Left colon (tissue), 2 donors: ENCODE measurements at regions not wholly inside any gene's neighbourhood (a gene's known extent, or its start where the extent isn't known, plus 50 kb on each side); places are given as distances from the start of the nearest gene placed in this dataset.
"Not testable (repeated sequence)": the region's sequence is repeated elsewhere in the genome, so short reads cannot be mapped to it uniquely, and the experiment has no call there.

Experiments used
- ATAC-seq: fragments of 200-7000 bp; cut with Tn5 transposase; one replicate; pipeline ENCODE4 v1.9.1; 2020; ENCODE audit warnings: mild to moderate bottlenecking, moderate library complexity
- DNase-seq, 2 donors: peaks; one replicate each; pipeline ENCODE4 v3.0.0-alpha.2; 2020
- intact Hi-C, 2 donors: fragments of 100-400 bp; cut with DNase I in 1 of 2; cut with micrococcal nuclease in 1 of 2; formaldehyde crosslinking; loops; one replicate each; pipeline versions ENCODE4 v1.11.2 to v1.14.0; 2022; cut with DNase I, micrococcal nuclease
- donor health status: DM: no; HTN: no; CAD: no.
- donor health status: DM: yes; HTN: yes; CAD: no.

DNA sequence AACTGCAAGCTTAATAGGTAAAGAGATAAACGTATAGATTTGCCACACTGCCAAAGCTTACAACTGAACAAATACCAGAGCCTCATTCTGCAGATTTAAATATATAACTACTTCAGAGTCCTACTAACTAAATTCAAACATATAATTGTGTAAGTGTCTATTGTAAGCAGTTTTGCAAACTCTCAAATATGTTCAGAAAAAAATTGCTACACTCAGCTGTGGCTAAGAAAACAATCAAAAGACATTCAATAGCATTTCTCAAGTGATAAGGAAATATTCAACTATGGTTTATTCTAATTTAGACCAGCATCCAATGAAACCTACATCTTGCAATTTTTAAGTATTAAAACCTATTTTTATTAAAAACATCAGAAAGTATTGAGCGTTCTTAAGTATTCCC lies 202.4 kb downstream of the KCTD12 start:
- ATAC-seq = no peak
- no peak for DNase-seq
- intact Hi-C loops = no loop called here

DNA sequence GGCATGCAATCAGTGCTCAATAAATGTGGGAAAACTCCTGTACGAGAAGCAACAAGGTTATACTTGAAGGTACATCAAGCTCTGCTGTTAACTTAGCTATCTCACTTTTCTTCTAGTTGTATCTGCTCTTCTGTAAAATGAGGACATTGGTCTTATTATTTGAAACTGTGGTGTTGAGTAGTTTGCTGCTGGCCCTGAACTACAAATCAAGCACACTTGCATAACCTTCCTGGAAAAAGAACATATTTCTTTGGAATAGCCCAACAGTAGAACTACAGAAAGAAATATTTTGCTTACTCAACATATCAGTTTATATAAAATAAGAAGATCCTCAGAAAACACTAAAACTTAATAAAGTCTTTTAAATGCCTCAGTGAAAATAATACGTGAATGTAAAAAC lies 203.0 kb downstream of the KCTD12 start:
- intact Hi-C loops = no loop called here
- no peak for ATAC-seq

DNA sequence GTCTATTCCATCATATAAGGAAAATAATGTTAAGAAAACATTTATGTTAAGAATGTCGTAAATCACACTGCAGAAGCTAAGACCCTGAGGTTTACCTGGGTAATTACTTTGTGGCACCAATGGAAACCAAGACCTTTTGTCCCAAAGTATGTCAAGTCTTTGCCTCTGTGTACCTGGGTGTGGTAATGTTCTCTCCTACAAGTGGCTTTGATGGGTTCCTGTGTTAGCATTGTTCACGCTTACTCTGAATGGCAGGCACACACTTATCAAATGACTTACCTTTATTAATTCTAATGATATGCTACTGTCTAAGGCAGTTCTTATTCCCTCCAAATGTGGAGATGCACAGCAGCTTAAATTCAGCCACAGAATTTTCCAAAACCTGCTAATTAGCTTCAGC lies 206.1 kb downstream of the KCTD12 start:
- ATAC-seq = no peak
- no peak for DNase-seq
- intact Hi-C loops = no loop called here

More for the DNA sequence above, 203.0 kb downstream of the KCTD12 start:
- DNase-seq = no peak

DNA sequence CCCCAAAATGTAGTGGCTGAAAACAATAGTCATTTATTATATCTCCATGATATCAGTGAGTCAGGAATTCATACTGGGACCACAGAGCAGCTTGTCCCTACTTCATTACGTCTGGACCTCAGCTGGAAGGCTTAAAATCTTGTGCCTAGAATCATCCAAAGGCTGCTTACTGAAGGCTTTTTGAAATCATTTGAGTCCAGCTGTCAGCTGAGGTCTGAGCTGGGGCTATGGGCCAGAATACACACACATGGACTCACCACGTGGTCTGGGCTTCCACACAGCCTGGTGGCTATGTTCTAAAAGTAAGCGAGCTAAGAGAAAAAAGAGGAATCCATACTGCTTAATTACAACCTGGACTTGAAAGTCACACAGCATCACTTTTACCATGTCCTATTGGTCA lies 209.2 kb downstream of the KCTD12 start:
- intact Hi-C loops = no loop called here
- DNase-seq (no peak), ATAC-seq (no peak)

DNA sequence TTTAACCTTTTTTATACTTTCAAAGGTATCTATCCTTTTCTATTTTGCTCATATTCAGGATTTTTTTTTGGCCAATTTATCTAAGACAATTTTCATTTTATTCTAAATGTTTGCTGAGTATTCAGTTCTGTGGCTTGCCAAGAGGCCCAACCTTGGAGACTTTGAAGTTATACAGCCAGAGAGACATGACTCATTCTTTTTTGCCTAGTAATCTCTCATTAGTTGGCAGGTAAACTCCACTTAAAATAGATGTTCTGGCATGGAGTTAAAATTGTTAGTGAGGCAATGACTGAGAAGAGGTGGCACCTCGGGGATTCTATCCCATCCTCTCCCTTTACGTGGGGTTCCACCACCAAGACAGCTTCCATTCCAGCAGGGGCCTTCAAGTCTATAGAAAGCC lies 213.8 kb downstream of the KCTD12 start:
- ATAC-seq = no peak
- intact Hi-C loops = no loop called here
- no peak for DNase-seq

DNA sequence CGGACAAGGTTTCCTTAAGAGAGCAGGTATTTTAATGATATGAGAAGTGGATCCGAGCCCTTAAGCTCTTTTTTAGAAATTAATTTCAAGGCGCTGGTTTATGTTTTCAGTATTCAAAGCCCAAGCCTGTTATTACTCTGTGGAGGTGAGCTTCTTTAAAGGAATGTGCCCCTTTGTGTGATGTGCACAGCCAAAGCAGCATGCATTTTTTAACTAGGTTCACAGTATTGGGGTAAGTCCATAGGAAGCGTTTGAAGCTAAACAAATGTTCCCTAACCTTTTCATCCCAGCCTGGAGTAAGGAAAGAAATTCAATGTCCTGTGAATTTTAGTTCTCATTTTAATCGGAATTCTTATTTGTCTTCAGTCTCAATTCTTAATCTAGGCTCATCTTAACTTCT lies 217.5 kb downstream of the KCTD12 start:
- intact Hi-C loops = loop anchor here in 1 of 2 donors (5.0 kb wide), 1 partner anchor 234 kb away; no protein-coding TSS in a partner anchor
- DNase-seq (no peak), ATAC-seq (no peak)

DNA sequence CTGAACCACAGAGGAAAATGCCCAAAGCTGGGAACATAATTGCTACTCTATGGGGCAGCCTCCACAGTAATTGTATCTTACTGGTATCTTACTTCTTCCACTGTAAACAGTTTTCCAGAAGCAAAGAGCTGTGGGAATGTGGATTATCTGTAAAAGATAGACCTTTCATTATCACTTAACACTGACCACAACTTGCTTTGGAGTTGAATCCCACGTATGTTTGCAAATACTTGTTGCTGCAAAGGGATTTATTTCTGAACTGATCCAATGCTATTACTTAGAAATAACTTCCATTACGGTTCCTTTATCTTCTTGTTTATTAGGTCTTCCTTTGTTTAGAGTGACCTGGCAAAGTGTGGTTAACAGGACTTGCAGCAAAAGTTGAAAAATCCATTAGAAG lies 218.1 kb downstream of the KCTD12 start:
- intact Hi-C loops = loop anchor here in 1 of 2 donors (5.0 kb wide), 1 partner anchor 234 kb away; no protein-coding TSS in a partner anchor
- no peak for ATAC-seq

DNA sequence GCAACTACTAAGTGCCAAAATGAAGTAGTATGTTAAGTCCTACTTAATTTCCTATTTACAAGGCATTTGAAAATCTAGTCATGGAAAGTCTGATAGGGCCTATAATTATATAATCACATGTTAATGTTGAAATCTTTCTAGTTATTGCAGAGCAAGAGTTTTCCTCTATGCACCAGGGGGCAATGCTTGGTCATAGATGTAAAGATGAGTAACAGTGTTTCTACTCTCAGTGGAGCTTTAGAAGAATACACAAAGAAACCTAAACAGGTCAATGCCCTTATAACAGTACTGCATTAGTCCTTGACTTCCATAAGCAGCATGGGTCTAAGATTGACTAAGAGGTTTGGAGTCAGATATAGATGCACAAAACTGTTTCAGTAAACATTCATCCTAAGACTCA lies 218.7 kb downstream of the KCTD12 start:
- ATAC-seq (peak; percentile 57), DNase-seq (no peak)
- intact Hi-C loops = loop anchor here in 1 of 2 donors (5.0 kb wide), 1 partner anchor 235 kb away; no protein-coding TSS in a partner anchor

More for the DNA sequence above, 218.1 kb downstream of the KCTD12 start:
- DNase-seq = no peak

DNA sequence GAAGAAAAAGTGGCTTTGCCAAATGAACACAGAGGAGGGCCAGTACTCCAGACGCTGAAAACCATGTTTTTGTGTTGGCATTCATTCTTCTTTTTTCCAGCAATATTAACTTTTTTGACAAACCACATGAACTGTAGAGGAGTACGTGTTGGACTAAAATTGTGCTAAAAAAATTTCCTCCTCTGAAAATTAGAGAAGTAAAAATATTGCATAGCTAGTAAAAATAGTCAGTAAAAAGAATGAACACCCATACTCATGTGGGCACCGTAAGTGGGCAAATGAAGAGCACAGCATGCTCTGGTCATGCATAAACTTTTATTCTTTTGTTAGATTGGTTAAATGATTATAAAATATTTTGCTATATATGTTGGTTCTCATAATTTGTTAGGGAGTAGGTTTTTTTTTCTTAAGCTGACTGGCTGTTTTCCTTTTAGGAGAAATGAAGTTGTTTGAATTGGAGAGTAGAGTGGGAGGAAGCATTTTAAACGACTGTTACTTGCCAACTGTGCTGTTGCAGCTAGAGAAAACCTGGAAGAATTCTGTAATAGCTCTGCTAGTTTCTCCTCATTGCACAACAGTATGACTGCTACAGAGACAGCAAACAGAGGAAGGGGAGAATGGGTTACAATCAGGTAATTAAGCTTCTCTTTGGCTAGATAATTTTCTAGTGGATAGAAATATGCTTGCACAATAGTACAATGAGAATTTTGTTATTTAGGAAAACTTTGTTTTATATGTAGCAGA lies 222.4 kb downstream of the KCTD12 start:
- intact Hi-C loops = no loop called here
- ATAC-seq (no peak), DNase-seq (no peak)

DNA sequence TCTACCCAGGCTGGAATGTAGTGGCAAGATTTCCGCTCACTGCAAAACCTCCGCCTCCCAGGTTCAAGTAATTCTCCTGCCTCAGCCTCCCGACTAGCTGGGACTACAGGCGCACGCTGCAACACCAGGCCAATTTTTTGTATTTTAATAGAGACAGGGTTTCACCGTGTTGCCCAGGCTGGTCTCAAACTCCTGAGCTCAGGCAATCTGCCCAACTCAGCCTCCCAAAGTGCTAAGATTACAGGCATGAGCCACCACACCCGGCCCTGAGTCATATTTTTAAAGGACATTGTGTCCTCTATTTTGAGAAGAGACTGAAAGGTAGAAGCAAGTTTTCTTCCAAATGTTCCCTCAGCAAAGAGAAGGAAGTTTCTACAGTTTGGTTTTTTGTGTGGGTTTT lies 227.1 kb downstream of the KCTD12 start:
- DNase-seq, intact Hi-C loops, ATAC-seq: not testable (repeated sequence)

DNA sequence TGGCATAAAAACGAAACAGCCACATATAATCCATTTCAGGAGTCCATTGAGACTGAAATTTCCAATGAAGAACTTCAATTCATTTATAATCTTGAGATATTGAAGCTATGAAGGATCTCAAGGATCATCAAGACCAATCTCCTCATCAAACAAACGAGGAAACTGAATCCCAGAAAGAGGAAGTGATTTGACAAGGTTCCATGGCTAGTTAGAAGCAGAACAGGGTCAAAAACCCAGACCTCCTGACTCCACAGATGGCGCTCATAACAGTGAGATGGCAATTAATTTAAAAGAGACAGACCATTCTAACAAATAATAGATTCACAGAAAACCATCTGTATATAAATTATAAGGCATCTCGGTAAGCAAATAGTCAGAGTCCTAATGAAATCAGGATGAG lies 229.7 kb downstream of the KCTD12 start:
- intact Hi-C loops = no loop called here
- ATAC-seq (no peak), DNase-seq (no peak)

DNA sequence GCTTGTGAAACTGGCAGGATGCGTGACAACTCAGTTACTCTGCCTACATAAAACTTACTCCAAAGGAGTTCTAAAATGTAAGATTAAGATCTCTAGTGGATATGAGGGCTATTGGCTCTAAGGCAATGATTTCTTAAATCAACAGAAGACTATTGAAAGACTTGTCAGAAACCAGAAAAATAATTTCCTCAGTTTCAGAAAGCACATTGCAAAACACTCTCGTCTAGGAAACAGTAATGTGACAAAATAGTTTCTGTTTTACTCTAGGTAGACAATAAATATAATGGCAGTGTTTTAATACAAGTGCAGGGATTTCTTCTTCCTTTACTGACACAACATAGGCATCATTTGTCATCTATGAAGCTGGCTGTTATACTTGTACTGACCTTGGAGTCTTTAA lies 230.1 kb downstream of the KCTD12 start:
- no peak for DNase-seq
- intact Hi-C loops = no loop called here
- ATAC-seq = no peak

DNA sequence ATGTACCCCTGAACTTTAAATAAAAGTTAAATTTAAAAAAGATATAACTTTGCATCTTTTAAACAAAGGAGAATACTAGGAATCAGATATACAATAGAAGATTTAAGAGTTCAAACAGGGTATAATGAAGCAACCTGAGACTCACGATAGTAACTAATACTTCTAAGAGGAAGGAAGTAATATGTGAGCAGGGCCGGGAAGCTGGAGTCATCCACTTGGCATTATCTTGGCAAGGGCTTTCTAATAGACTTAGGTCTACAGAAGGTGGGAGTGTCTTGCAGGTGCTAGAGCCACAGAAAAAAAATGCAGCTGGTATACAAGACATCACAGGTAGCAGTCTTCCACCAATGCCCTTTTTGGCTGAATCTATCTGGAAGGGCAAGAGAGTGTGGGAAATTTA lies 231.9 kb downstream of the KCTD12 start:
- ATAC-seq = no peak
- intact Hi-C loops = no loop called here

DNA sequence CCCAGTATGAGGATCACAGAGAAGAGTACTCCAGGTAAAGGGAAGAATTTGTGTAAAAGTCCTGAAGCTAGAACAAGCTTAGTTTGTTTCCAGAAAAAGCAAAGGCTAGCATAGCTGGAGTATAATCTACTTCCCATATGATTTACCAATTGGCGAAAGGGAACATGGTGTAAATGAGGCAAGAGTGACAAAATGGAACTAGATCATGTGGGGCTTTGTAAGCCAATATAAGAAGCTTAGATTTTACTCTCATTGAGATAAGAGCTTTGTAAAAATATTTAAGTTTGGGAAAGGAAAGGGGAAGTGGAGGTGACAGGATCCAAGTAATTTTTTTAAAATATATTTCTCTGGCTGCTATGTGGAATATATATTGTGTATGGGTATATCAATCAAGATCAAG lies 234.9 kb downstream of the KCTD12 start:
- ATAC-seq (no peak), DNase-seq (no peak)
- intact Hi-C loops = no loop called here

More for the DNA sequence above, 231.9 kb downstream of the KCTD12 start:
- DNase-seq = no peak

DNA sequence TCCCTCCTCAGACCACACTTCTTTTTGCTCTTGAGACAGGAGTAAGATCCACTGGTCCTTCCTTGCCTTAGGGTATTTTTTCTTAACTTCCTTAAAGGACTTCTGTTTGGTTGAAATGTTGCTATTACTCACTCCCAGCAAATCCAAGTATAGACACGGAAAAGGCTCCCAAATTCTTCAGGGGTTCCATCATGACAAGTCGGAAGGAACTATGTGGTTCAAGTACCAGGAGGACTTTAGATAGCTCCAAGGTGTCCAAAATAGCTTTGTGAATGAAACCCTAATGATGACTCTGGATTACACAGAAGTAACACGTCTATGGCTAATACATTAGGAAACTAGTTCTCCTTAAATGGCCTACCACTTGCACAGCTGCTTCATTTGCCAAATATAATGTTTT lies 238.7 kb downstream of the KCTD12 start:
- ATAC-seq (no peak), DNase-seq (no peak)
- intact Hi-C loops = no loop called here

DNA sequence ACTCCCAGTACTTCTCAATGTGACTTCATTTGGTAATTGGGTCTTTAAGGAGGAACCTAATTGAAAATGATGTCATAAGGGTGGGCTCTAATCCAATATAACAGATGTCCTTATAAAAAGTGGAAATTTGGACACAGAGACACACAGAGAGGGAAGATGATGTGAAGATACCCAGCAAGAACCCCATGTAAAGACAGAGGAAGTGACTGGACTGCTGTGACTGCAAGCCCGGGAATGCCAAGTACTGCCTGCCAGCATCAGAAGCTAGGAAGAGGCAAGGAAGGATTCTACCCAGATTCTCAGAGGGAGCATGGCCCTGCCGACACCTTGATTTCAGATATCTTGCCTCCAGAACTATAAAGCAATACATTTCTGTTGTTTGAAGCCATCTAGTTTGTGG lies 239.3 kb downstream of the KCTD12 start:
- no peak for ATAC-seq
- no peak for DNase-seq
- intact Hi-C loops = no loop called here

DNA sequence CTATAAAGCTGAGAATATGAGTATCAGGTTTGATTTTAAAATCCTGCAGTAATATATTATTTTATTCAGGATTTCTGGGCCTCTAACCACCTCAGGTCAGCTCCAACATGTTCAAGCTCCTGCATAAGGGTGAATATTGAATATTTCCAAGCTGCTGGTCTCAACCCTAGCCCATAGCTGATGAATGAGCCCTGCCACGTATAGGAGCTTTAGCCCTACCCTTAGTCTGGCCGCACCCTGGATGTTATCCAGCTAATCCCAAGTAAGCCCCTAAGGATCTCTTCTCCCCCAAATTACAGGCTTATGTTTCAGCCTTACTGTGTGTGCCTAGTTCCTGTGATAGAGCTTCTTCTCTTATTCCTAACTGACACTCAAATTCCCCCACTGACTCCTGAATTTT lies 240.6 kb downstream of the KCTD12 start:
- ATAC-seq (no peak), DNase-seq (no peak)
- intact Hi-C loops = no loop called here

DNA sequence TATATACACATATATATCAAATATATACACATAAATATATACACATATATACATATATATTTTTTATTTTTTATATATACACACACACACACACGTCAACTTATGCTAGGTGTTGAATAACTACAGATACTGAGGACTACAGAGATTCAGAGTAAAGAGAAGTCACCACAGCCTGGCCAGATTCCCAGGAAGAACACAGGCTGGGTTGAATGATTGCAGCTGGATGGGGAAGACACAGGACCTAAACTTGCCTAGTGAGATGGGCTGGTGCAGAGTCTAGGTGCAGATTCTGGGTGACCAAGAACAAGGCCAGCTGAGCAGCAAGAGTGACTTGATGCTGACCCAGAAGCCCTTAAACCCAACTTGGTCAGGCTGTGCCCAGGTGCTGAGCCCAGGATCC lies 241.3 kb downstream of the KCTD12 start:
- intact Hi-C loops = no loop called here
- ATAC-seq (no peak), DNase-seq (no peak)

DNA sequence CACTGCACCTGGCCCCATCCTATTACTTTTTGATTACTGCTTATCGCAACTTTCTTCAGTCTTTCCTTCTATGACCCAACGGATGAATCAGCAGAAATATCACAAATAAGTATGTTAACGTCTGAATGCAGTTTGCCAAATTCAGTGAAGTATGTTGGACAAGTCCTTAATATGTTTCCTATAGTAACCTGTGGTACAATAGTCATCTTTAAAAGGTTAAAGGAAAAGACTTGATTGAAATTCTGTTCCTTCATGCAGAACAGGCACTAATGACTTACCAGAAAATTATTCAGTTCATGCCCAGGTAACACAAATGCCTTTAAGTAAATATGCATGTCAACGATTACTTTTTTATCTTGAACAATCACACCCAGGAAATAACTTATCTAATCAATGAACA lies 242.6 kb downstream of the KCTD12 start:
- intact Hi-C loops = no loop called here
- ATAC-seq = no peak

DNA sequence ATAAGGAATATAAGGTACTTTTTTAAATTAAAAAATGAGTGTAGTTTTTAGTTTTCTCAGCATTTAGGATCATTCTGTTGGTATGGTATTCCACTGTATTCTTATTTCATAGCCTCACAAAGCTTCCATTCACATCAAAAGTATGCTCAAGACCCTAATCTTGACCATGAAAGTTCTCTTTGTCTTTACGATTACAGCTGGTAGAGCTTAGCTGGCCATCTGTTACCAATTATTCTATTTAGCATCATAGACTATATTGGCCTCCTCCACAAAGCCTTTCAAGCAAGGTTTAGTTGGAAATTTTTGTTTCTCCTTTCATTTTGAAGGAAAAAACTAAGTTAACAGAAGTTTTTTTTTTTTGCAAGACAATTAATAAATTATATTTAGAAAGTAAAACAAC lies 245.1 kb downstream of the KCTD12 start:
- ATAC-seq (no peak), DNase-seq (no peak)
- intact Hi-C loops = no loop called here

More for the DNA sequence above, 242.6 kb downstream of the KCTD12 start:
- no peak for DNase-seq

DNA sequence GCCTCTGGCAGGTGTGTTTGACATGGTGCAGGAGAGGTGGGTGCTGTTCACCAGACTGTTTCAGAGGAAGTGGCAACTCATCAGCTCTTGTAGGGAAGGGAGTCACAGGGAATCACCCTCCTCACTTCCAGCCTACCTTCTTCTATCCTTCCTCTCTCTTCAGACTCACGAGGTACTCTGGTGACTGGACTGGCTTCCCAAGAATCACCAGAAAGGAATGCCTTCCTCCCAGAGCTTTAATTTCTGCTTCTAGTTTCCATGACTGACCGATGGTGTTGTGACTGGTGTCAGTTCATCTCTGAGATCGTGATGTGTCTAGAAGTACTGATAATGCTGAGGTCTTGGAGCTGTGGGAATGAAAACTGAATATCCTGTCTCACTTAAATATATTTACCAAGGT lies 247.3 kb downstream of the KCTD12 start:
- ATAC-seq = no peak
- intact Hi-C loops = no loop called here
- no peak for DNase-seq
